ENCODE measurements at regions not wholly inside any gene's neighbourhood (a gene's known extent, or its start where the extent isn't known, plus 50 kb on each side); places are given as distances from the start of the nearest gene placed in this dataset.
"Not testable (repeated sequence)": the region's sequence is repeated elsewhere in the genome, so short reads cannot be mapped to it uniquely, and the experiment has no call there.

DNA sequence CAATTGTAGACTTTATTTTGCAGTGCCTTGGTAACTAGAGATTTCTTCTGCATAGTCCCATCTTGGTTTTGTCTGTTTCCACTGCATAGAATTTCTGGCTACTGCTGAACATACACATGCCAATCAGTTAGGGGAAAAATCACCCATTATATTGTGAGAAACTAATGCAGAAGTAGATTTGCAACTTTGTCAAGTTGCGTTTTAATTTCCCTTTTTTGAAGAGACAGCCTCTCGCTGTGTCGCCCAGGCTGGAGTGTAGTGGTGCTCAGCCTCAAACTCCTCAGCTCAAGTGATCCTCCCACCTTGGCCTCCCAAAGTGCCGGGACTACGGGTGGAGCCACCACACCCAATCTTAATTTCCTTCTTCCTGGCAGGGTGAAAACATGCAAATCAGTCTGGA, 83.1 kb upstream of the WSB1 start:
- DNase-seq = not testable (repeated sequence)

GRCh38 chr17:27216836-27217235, 77.1 kb upstream of the WSB1 start:
- no peak for DNase-seq

DNA sequence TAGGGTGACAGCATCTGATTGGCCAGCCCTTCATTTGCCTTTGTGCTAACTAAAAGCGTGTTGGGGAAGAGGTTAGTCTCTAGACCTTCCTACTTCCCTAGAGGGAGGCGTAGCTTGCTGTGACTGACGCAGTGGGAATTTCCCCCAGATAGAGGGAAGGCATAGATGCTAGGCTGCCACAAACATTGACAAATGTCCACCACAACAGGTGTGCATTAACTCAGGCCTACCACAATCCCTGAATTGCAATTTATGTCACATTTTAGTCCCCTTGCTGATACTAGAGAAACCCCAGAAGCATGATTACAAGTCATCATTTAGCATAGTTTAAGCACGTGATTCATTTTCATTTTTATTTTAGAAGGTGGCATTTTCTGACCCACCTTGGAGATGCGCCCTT, 76.3 kb upstream of the WSB1 start:
- DNase-seq = no peak

DNA sequence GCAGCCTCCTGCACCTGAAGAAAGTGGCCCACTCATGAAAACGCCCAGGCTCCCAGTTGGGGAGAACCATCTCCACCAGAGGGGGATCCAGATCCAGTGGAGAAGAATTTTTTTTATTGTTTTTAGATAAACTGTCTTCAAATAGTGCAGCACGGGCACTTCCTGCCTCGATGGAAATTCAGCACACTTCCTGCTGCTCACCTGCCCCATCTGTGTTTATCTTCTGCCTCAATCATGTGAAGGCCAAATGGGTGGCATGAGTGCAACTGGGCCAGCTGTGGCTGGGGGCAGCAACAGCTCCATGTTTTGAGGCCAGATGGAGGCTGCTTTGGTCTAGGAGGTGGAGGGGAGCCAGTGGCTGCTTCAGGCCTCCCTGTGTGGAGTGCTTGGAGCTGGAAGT, 75.9 kb upstream of the WSB1 start:
- no peak for DNase-seq

DNA sequence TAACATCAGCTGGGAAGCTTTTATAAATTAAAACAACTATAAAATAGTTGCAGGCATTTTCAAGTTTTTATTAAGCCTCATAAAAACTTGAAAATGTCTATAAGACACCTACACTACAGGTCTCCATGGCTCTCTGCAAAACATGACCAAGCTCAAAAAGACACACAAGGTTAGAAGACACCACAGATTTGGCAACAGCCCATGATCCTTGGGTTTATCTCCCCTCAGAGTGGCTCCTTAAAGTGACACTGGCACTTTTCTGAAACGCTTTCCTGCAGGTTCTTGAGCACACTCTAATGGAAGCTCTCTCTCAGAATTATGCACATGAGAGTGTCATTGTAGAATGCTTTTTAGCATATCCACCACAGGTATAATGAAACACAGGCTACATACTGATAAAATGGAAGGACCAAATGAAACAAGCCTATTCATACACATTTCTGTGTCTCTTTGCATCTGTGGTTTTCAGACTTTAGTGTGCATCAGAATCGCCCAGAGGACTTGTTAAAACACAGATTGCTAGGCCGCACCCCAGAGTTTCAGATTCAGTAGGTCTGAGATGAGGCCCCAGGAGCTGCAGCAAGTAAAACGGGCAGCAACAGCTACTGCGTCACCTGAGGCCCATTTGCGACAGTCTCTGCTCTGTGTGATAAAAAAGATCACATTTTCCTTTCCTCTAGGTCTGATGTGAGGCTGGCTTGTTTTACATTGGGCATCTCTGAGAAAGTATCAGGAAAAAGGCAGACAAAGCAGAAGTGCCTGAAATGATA, 75.0 kb upstream of the WSB1 start:
- DNase-seq = no peak

DNA sequence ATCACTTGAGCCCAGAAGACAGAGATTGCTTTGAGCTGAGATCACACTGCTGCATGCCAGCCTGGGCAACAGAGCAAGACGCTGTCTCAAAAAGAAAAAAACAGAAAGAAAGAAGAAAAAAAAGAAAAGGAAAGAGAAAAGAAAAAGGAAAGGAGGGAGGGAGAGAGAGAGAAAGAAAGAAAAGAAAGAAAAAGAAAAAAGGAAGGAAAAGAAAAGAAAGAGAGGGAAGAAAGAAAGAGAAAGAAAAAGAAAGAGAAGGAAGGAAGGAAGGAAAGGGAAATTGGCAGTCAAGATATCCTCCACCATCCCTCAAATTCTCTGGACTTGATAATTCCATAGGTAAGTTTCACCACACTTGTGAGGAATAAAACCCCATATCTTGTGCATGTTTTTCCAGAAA, 71.4 kb upstream of the WSB1 start:
- no peak for DNase-seq

GRCh38 chr17:27224526-27225315, 69.2 kb upstream of the WSB1 start:
- DNase-seq = no peak

GRCh38 chr17:27226611-27227230, 67.2 kb upstream of the WSB1 start:
- DNase-seq = no peak

- DNase-seq = no peak
These were observed 62.9 kb upstream of the WSB1 start for GRCh38 chr17:27230996-27231395.

DNA sequence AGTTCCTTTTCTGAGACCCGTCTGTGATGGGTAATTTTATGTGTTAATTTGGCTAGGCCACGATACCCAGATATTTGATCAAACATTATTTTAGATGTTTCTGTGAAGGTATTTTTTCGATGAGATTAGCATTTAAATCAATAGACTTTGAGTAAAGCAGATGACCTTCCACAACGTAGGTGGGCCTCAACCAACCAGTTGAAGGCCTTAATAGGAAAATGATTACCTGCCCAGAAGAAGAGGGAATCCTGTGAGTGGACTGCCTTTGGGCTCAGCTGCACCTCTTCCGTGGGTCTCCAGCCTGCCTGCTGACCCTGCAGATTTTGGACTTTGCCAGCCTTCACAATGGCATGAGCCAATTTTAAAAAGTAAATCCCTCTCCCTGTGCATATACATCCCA, 61.6 kb upstream of the WSB1 start:
- no peak for DNase-seq

DNA sequence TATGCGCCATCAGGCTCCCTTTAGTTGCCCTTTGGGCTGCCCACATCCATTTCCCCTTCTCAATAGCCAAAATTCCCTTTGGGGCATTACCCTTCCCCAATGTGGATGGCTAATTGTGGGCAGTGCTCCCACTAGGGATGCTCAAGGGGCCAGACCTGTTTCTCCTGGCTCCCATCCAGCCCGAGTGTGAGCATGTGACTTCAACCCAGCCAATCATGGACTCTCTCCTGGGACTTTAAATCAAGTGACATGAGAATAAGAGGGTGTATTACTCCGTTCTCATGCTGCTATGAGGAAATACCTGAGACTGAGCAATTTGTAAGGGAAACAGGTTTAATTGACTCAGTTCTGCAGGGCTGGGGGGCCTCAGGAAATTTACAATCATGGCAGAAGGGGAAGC, 60.9 kb upstream of the WSB1 start:
- no peak for DNase-seq

DNA sequence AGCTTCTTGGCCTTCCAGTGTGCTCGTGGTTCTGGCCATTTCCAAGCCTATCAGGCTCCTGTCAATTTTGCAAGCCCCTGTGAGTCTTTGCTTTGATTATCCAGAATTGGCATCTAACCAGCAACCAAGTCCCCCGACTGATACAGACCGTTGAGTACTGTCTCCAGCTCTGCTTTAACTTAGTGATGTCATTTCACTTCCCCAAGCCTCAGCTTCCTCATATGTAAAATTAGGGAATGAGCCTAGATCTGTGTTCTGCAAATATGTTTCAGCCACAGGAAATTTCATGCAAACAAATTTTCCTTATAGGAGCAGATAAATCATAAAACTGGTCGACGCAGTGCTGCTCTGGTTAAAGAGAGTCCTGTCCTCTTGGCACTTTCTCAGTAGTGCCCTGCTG, 60.1 kb upstream of the WSB1 start:
- DNase-seq = no peak

- DNase-seq = peak; percentile 70
These were observed 57.1 kb upstream of the WSB1 start for GRCh38 chr17:27236717-27237315.

DNA sequence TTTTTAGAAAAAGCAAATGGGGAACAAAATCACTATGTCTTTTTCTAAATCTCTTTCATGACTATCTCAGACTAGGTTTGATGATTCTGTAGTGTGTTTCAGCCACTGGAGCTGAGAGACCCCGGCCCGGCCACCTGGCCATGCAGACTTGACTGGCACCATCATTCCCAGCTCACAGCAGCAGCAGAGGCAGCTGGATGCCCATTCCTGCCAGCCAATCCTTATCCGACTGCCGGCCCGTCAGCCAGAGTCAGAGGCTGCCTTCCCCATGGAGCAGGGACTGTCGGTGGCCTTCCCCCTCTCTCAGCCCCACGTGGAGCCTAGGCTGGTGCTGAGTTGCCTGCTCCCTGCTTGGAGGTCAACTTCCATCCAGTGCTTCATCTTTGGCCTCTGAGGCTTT, 56.0 kb upstream of the WSB1 start:
- no peak for DNase-seq

DNA sequence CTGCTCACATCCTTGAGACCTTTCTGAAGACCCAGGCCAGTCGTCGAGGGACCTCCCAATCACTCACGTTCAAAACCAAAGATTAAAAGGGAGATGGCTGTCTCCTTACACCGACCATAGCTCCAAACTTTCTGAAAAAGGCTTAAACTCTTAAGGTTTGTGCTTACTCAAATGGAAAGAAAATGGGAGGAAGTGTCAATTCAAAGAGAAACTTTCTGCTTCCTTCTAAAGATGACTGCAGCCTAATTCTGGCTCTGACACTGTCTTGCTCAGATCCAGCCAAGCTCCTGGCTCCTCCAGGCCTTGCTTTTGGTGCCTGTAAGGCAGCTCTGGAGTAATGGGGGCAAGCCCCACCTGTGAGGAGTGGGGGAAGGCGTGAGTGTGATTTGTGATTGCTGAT, 54.9 kb upstream of the WSB1 start:
- DNase-seq = no peak

DNA sequence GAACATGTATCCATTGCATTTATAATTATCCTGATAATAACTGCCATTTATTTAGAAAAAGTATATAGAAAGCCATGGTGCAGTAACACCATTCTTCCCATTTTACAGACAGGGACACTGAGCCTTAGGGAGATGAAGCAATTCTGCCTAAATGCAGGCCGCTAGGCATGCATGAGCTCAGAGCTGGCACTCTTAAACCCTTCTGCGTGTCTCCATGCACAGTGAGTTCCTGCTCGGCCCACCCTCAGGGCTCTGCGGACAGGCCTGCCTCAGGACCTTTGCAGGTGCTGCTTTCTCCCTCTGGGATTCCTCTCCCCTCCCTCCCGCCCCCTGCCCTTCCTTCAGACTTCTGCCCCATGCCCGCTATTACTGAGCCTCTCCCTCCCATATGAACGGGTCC, 54.3 kb upstream of the WSB1 start:
- DNase-seq = no peak

- DNase-seq = no peak
These were observed 53.7 kb upstream of the WSB1 start for GRCh38 chr17:27240086-27240801.

DNA sequence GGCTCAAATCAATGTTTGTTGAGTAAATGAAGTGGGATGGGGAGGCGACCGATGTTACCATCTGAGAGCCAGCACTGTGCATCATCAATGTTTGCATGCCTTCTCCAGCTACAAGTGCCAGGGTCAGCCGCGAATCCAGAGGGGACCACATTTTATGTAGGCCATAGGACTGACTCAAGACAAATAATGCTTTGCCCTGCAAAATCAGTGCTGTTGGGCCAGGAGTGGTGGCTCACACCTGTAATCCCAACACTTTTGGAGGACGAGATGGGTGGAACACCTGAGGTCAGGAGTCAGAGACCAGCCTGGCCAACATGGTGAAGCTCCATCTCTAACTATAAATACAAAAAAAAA, 53.1 kb upstream of the WSB1 start:
- DNase-seq = no peak

DNA sequence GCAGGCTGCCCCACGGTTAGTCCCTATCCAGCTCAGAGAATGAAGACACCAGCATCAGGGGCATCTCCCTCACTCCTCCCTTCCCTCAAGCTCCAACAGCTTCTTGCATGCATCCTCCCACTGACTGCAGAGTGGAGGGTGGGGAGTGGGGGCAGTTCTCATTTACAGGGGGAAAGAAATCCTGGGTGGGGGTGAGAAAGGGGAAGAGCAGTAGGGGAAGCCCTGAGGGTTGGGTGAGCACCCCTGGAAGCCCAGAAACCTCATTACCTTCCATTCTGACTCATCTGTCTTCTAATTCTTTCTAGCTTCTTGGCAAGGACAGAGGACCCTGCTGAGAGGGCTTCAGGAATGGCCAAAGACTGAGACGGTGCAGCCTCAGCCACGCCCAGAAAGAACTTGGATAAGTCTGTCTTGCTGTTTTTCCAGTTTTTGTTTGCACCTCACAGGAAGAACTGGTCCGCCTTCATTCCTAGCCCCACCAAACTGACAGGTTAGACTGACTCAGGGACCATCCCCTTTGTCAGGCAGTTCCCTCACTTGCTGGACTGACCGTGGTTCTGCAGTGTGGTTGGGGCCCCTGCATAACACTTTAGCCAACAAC, 52.5 kb upstream of the WSB1 start:
- DNase-seq = no peak

DNA sequence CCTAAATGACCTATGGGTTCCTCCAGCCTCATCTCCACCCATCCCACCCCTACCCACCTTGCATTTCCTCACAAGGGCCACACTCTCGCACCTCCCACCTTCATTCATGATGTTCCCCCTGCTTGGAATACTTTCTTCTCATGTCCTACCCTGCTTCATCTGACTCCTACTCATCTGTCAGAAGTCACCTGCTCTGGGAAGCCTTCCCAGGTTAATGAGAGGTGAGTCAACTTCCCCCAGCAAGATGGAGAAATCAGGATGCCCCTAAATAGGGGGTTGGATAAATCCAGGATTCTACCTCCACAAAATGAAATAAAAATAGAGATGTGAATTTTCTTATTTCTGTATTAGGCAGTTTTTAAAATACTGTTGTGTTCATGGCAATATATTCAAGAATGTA, 51.0 kb upstream of the WSB1 start:
- no peak for DNase-seq

DNA sequence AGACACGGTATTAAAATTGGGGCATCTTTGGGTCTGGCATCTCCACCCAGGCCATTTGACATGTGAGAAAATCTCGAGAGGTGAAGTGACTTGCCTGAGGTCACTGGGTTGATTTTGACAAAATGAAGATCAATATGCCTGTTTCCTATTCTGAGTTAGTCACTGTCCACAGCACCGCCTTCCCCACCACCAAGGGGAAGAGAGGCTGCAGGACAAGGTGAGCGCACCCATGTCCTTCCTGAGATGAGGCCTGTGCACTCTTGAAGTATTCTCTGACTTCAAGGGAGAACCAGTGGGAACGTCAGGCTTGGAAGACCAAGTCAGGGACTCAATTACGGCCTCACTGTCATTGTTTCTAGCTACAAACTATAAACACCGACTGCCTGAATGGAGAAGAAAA, 49.9 kb upstream of the WSB1 start:
- no peak for DNase-seq

Measured in stimulated activated CD4-positive, alpha-beta T cell treated with anti-CD3 and anti-CD28 coated beads, Interleukin-4, amount 100 ng/mL, for 1 hour (primary cell).